ENCODE measurements at regions not wholly inside any gene's neighbourhood (a gene's known extent, or its start where the extent isn't known, plus 50 kb on each side); places are given as distances from the start of the nearest gene placed in this dataset.
"Not testable (repeated sequence)": the region's sequence is repeated elsewhere in the genome, so short reads cannot be mapped to it uniquely, and the experiment has no call there.

DNA sequence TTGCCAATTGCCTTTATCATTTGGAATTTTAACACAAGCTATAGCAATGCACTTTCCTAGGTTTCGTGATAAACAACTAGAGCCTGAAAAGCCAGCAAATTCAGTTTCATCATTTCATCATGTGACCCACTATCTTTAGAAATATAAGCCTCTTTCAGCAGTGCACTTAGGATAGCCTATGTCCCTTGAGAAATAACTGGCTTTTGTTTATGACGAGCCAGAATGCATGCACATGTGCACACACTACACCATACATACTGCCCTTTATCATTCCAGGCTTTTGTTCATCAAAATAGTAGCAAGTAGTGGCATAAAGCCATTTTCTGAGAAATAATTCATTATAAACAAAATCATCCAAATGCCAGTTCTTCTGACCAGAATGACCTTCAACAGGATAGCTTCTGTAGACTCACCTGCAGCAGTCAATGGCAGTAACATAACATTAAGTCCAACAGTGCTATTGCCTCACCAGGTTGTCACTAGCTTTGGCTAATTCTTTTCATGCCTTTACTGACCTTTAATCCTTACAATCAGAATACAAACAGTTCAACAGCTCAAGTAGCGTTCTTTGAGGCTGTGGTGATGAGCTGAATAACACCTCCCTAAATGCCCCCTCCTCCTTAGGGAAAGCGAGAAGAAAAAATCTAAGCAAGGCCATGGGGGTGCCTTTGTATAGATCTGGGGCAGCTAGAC, 132.3 kb upstream of the SMARCA2 start:
- DNase-seq, result no peak

DNA sequence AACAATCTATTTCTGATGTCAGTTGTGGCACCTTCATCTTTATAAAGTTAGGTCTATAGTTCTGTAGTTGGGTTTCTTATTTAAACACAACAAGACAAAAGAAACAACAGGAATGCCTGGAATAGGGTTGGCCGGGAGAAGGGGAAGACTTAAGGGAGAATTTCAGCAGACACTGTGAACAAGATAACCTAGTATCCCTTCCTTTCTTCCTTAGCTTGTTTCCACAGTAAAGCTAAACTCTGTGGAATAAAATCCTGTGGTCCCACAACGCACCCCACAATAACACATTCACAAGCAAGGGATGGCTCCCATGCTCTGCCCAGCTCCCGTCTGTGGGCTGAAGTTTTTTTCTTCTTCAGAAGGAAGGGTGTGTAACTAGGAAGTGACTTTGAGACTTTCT, 124.9 kb upstream of the SMARCA2 start:
- DNase-seq, result no peak

DNA sequence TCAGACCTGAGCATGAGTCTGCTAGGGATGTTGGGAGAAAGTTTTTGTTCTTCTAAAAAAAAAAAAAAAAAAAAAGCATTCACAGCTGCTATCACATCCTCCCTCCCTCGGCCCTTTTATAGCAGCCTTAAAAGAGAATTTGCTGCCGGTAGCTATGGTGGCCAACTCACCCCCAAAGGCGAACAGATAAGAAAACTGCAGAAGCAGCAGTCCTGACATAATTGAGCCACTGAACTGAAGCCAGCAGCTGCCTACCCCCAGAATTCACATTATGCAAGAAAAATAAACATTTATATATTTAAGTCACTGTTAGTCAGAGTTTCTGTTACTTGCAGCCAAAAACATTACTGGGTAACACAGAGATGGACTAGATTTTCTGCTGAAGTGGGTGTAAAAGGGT, 124.3 kb upstream of the SMARCA2 start:
- DNase-seq, result no peak

DNA sequence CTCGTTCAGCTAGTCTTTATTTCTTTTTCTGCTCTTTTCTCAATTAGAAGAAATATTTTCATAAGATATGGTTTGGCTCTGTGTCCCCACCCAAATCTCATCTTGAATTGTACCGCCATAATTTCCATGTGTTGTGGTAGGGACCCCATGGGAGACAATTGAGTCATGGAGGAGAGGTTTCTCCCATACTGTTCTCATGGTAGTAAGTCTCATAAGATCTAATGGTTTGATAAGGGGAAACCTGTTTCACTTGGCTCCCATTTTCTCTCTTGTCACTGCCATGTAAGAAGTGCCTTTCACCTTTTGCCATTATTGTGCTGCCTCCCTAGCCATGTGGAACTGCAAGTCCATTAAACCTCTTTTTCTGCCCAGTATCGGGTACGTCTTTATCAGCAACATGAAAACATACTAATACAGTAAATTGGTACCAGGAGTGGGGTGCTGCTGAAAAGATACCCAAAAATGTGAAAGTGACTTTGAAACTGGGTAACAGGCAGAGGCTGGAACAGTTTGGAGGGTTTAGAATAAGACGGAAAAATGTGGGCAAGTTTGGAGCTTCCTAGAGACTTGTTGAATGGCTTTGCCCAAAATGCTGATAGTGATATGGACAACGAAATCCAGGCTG, 112.0 kb upstream of the SMARCA2 start:
- not testable (repeated sequence) for DNase-seq

DNA sequence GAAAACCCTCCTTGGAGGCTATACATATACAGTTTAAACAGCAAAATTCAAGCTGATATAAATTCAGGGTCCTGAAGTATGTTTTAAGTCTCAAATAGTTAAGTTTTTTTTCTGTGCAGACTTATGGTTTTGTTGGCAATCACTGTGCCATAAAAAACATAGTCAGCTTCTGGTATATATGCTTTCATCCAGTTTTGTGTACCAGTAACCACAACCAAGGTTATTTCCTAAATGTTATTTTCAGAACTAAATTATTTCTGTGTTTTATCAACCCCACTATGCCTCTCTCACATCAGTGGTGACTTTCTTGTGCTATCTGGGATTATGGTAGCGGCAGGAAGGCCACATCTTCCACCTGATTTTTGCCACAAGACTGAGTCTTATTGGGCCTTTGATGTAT, 107.7 kb upstream of the SMARCA2 start:
- DNase-seq, result no peak

DNA sequence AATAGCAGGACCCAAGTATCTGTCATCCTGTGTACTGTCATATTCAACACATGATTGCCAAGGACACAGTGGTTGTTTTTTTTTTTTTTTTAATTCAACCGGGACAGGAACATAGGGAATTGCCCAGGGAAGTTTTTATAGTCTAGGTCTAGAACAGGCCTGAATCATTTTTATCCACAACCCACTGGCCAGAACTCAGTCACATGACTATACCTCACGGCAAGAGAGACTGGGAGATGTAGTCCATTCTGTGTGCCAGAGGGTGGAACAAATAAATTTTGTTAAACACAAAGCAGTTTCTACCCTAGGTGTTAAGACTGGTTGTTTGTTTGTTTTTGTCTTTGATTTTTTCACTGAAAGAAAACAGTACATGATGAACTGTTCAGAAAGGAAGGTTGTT, 105.8 kb upstream of the SMARCA2 start:
- DNase-seq, result no peak

DNA sequence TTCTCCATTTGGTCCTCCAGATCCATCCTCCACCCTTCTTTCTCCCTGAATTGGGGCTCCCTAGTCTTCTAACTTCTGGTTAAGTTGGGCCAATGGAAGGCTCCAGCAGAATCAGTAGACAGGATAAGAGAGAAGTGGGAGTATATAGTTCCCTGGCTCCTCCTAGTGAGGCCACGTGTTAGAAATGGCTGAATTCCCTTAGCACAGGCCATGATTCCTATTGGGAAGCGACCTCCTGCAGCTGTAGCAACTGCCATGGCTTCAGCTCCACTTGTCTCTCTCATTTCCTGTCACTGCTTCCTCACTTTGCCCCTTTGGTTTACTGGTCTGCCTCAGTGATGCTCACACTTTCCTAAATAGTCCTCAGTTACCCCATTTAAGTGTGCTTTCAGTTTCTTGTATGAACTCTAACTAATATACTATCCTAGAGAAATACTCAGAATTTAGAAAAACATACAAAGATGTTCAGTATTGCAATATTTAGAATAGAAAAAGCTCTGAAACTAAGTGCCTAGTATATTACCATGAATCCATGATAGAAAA, 104.8 kb upstream of the SMARCA2 start:
- DNase-seq, result no peak

DNA sequence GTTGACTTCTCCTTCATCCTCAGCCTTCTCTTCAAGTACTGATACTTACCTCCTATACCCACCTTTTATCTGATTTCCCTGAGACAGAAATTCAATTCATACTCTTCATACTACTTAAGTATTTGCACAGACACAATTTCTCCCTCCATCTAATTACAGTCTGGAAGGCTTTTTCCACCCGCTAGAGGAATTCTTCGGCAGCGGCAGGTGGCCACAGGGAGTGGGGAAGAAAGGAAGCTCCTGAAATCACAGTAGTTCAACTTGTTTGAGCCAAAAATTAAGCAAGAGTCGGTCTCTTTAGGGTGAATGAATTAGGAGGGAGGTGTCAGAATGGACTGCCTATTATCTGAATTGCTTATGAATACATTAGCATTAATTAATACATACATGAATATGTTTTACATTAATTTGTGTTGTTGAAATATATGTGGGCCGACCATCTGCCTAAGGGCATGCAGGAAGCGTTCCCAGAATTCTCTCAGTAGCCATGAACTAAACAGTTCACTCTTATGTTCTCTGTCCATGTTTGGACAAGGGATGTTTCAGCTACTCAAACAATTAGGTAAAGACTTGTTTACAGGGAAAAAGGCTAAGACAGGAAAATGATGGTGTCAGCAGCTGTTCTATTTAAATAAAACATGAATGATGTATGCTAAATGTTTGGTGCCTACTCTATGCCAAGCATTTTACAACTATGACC, 101.4 kb upstream of the SMARCA2 start:
- no peak for DNase-seq

DNA sequence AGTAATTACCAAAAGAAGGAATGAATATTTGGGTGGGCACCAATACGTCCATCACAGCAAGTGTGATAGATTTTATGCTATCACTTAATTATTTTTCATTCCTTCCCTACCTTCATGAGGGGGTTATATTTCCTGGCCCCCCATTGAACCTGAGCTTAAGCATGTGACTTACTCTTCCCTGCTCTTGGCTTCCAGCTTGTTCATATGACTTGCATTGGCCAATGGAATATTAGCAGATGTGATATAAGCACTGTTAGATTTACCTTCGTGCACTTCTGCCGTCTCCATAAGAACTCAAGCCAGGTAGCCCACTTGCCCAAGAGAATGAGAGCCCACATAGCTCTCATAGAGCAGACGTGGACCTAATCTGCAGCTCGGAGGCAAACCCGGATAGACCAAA, 99.1 kb upstream of the SMARCA2 start:
- no peak for DNase-seq

DNA sequence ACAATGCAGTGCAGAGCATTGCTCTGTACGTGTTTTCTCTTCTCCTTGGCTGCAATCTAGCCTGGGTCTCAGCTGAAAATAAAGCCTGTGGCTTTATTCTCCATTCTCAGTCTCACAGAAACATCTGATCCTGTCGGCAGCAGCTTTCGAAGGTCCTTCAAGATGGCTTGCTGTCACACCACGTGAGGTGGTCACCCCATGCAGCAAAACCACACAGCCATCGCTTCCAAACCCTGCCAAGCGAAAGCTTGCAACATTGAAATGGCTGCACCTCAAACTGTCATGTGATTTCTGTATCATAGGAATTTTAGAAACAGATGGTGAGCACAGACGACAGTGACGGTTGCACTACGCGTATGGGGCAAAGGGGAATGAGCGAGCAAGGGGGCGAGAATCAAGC, 98.5 kb upstream of the SMARCA2 start:
- no peak for DNase-seq

DNA sequence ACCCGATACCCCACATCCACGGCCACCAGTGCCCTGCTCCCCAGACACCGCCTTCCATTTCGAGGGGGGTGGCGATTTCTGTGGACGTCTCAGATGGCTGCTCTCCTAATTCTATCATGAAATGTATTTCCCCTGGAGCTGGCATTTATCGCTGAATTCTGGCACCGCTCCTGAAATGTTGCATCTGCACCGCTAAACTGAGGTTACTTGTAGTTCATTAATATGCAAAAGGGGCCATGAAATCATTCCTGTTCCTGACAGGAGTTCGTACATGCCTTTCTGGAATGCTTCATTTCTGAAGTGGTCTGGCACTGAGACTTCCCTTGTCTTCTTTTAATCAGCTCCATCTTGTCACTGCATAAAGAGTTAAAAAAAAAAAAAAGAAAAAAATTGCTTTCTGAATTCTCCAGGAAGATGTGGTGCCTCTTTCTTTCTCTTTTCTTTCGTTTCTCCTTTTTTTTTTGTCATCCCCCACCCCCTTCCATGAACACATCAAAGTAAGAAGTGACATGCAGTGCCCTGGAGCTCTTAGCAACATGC, 97.7 kb upstream of the SMARCA2 start:
- DNase-seq, result no peak

DNA sequence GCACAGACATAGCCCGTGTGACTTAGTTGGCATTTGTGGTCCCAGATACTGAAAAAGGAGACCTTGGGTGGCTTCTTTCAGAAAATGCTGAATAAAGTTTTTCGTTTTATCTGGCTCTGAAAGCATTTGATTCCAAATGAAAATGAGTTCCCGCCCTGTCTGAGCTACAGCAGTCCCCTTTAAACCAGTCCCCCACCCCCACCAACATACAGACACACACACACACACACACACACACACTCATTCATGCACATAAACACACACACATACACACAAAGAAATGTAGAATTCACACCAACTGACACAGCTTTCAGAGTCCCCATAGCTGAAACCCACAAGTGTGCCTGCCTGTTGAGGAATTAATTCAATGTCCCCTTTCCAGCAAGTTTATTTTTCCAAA, 97.0 kb upstream of the SMARCA2 start:
- DNase-seq, result no peak

DNA sequence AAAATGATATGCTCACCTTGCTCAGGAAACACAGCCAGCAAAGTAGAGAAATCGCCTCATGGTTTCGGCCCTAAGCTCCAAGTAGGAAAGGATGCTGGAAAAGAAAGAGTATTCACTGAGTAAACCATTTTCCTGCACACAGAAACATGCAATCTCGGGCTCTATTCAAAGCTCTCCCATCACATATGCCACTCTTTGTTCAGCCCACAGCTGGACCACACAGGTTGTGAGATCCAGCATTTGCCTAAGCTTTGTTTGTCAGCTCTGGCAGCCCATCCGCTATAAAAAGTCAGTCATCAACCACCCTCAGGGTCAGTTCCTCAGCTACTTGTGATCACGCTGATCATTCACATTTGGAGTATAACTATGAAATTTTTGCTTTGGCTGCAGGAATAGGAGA, 96.5 kb upstream of the SMARCA2 start:
- no peak for DNase-seq

DNA sequence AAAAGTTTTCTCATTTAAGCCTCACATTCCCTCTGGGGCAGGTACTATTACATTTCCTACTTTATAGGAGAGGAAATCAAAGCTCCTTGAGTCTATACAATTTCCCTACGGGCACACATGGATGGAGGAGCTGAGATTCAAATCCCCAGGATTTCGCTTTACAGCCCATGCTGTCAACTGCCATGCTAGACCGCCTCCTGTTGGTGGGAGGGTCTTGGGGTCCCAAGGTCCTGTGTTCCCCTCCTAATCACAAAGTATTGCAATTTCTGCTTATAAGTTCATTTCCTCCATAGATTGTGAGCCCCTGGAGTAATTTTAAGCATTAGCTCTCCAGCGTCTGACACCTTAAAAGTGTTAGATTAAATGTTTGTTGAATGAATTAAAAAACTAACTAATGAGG, 95.9 kb upstream of the SMARCA2 start:
- no peak for DNase-seq

DNA sequence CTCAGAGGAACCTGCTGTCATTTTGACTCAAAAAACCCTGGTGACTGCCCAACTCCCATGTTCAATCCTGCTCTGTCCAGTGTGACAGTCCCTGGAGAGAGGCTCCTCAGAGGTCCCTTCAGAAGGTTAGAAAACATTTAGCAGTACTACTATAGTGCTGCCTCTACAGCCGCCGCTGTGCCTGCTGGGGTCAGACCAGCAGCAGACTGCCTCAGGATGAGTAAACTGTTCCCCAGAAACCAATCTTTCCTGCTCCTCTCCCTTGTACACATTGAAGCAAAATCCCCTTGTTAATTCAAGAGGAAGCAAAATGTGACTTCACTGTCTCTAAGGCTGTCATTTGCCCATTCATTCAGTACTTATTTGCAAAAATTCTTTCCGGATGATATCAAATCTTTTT, 94.8 kb upstream of the SMARCA2 start:
- DNase-seq, result no peak

DNA sequence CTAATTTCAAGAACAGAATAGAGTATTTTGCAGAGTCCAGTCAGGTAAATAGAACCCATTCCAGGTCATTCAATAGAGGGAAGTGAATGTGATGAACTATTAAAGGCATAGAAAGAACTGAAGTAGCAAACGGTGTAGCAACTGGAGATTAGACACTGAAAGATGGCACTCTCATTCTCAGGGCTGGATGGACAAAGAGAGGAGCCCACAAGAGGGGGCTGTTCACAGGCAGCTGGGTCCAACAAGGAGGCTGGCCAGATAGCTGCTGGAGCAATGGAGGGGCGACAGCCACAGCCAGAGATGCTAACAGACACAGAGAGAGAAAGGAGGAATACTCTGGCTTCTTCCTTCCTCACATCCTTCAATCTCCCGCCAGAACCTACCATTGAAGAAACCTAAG, 93.1 kb upstream of the SMARCA2 start:
- no peak for DNase-seq

DNA sequence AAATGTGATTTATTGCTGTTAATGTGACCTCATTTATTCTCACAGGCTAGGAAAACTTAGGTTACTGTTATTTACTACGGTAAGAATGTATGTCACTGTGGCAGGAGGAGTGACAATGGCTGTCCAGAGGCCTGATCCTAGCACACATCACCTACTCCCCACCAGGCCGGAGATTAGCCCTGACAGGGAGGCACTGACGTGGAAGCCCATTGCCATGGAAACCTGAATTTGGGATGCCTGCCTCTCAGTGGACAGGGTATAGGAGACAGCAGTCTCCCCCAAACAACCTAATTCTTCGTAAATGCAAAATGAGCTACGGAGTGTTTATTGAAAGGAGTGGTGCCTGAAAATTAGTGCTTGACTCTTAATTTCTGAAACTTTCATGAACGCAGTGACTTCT, 87.6 kb upstream of the SMARCA2 start:
- no peak for DNase-seq

DNA sequence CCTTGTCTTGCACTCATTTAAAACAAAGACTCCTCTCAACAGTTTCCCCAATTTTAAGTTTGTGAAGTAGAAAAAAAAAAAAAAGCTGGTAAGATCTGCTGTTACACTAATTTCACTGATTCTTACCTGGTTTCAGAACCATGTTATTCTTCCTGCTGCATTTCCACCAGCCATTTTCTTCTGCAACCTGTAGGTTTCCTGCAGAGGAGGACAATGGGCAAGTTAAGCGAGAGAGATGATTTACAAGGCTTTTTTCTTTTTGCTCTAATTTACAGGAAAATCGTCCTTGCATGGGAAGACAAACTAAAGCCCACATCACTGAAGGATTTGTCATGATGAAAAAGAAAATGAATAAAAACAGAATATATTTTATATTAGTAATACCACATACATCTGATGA, 86.0 kb upstream of the SMARCA2 start:
- DNase-seq, result no peak

DNA sequence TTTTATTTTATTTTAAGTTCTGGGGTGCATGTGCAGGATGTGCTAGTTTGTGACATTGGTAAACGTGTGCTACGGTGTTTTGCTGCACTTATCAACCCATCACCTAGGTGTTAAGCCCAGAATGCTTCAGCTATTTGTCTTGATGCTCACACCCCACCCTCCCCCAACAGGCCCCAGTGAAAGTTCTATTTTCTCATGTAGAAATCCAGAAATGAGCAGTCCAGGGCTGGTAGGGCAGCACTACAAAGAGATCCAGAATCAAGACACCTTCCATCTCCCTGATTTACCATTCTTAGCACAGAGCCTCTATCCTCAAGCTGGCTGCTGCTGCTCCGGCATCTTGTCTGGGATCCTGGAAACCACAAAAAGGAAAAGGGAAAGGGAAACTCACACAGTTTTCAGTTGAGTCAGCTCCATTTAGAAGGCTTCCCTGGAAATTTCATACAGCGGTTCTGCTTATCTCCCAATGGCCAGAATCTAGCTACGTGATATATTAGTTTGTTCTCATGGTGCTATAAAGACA, 85.4 kb upstream of the SMARCA2 start:
- DNase-seq, result no peak

DNA sequence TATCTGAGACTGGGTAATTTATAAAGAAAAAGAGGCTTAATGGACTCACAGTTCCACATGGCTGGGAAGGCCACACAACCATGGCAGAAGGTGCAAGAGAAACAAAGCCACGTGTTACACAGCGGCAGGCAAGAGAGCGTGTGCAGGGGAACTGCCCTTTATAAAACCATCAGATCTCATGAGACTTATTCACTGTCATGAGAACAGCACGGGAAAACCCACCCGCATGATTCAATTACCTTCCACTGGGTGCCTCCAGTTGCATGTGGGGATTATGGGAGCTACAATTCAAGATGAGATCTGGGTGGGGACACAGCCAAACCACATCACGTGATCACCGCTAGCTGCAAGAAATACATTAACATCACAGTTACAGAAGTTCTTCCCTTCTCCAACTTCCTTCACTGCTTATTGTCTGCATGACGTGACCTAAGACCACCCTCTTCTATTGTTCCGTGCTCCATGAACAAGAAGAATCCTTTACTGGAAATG, 84.9 kb upstream of the SMARCA2 start:
- DNase-seq, result not testable (repeated sequence)

DNA sequence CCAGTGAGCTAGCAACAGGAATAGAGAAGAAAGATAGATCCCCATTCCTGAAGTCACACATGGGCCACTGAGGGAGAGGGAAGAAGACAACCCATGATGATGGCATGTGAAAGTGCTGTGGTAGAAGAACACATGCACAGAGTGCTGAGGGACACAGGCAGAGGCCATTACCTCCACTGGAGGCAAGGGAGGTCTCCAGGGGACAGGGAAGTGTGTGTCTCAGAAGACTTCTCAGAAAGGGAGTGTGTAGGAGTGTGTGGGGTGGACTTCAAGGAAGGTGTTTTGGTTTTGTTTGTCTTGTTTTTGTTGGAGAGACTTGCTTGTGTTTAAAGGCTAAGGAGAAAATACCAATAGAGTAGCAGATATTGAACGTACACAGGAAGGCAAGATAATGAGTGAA, 77.0 kb upstream of the SMARCA2 start:
- DNase-seq, result no peak

DNA sequence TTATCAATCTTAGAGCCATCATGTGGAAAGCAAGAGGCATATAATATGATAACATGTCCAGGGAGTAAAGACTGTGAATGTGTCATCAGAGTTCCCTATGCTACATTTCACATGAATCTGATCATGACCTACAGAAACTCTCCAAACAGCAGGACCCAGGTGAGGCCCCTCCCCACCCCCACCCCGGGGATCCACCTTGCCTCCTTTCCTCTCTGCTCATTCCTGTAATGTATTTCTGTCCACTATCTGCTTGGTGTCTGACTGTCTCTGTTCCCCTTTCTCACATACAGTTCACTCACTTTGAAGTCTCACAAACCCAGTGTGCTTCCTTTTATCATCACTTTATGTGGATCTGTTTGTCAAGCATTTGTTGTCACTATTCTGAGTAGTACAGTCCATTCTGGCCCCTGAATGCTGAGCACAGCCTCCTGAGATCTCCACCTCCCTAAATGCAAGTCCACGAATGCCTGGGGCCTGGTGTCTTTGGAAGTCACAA, 76.4 kb upstream of the SMARCA2 start:
- DNase-seq, result no peak

DNA sequence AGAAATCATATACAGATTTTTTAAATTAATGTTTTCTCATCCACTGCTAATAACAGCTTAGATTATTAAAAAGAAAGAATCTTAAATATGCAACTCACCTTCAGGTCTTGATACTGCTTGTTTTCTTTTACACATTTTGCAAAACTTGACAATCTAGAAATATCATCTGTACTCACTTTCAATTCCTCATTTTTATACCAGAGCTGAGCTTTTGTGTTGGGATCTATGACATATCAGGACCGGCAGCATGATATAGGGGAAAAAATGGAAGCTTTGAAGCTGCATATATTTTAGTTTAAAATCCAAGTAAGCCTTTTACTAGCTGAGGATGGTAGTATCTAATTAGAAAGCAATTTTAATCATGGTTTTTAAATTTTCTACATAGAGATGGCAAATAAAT, 75.7 kb upstream of the SMARCA2 start:
- DNase-seq, result no peak

Data from SHP77 treated with DMSO at 0.1 percent for 48 hours (cell line).